IMR-90 (cell line): ENCODE measurements at regions not wholly inside any gene's neighbourhood (a gene's known extent, or its start where the extent isn't known, plus 50 kb on each side); places are given as distances from the start of the nearest gene placed in this dataset.

ENCODE experiments used
- CTCF ChIP-seq: conservative IDR thresholded peaks from 2 replicates; pipeline ENCODE4 v1.5.1; 2012; ENCODE audit warnings: mild to moderate bottlenecking, low read depth, low read length, improper control_type of control experiment
- POLR2A ChIP-seq: IDR thresholded peaks from 2 replicates; pipeline ENCODE4 v1.6.1; 2012; ENCODE audit warnings: mild to moderate bottlenecking, low read depth, low read length
- RAD21 ChIP-seq: IDR thresholded peaks from 2 replicates; pipeline ENCODE4 v1.6.1; 2012; ENCODE audit warnings: low read length, improper control_type of control experiment
- RCOR1 ChIP-seq: IDR thresholded peaks from 2 replicates; pipeline ENCODE4 v1.6.1; 2012; ENCODE audit warnings: mild to moderate bottlenecking, low read length, improper control_type of control experiment; ENCODE audit not compliant: insufficient replicate concordance

- TF ChIP-seq CTCF: no peak
- TF ChIP-seq POLR2A: no peak
- no peak for TF ChIP-seq RAD21
- TF ChIP-seq RCOR1: no peak
Measured at GRCh38 chr2:40997362-40997761, 545.5 kb upstream of the SLC8A1 start.
